Esophagus muscularis mucosa (tissue), 4 donors: ENCODE measurements at regions not wholly inside any gene's neighbourhood (a gene's known extent, or its start where the extent isn't known, plus 50 kb on each side); places are given as distances from the start of the nearest gene placed in this dataset.

Experiments
- DNase-seq: peaks from one replicate; pipeline ENCODE4 v3.0.0-alpha.2; 2017; ENCODE audit errors: extremely low spot score
- H3K27ac ChIP-seq, 4 donors: fragments of 200-600 bp; sonication (generic); replicated peaks in 1 of 4; 1 replicate in 3 of 4; 2 replicates in 1 of 4; pipeline ENCODE4 v1.5.1; 2016 to 2019; ENCODE audit warnings: mild to moderate bottlenecking in 1 of 4
- H3K27me3 ChIP-seq, 4 donors: fragments of 200-600 bp; sonication (generic); one replicate each; pipeline versions ENCODE4 v1.5.1 to v1.6.0; 2016 to 2019
- H3K36me3 ChIP-seq, 4 donors: fragments of 200-600 bp; sonication (generic); one replicate each; pipeline ENCODE4 v1.5.1; 2016 to 2019
- H3K4me1 ChIP-seq, 4 donors: fragments of 200-600 bp; sonication (generic); one replicate each; pipeline ENCODE4 v1.5.1; 2016 to 2019
- H3K4me3 ChIP-seq, 4 donors: fragments of 200-600 bp; sonication (generic); 1 replicate in 2 of 4; 2 replicates in 2 of 4; pipeline ENCODE4 v1.5.1; 2016 to 2019; ENCODE audit warnings: mild to moderate bottlenecking in 4 of 4, moderate library complexity in 1 of 4
- H3K9me3 ChIP-seq, 4 donors: fragments of 200-600 bp; sonication (generic); 1 replicate in 3 of 4; 2 replicates in 1 of 4; pipeline ENCODE4 v1.5.1; 2016 to 2019
- EP300 ChIP-seq: sonication (generic); formaldehyde crosslinking; IDR thresholded peaks from one replicate; pipeline ENCODE4 v1.6.1; 2017; ENCODE audit warnings: antibody characterized with exemption
- POLR2A ChIP-seq: fragments of 450-650 bp; IDR thresholded peaks from one replicate; pipeline ENCODE4 v1.6.1; 2017; ENCODE audit warnings: antibody characterized with exemption, moderate library complexity, mild to moderate bottlenecking, low read depth
- POLR2AphosphoS5 ChIP-seq, 2 donors: sonication (generic); formaldehyde crosslinking; IDR thresholded peaks; one replicate each; pipeline ENCODE4 v1.6.1; 2017; ENCODE audit warnings: antibody characterized with exemption in 2 of 2
- WGBS: methylation state at CpG from one replicate; pipeline ENCODE4 v1.1.5; 2018; 5-methylcytosine and 5-hydroxymethylcytosine counted together
- intact Hi-C: fragments of 100-400 bp; cut with DNase I; formaldehyde crosslinking; loops from one replicate; pipeline ENCODE4 v1.15.1; 2023
- TF ChIP-seq, protein P1 (sequence below), 3 experiments: fragments of 200-600 bp in 2 of 3; fragments of 450-650 bp in 1 of 3; sonication (generic) in 2 of 3; IDR thresholded peaks; one replicate each; pipeline ENCODE4 v1.5.1; 2017 to 2019; ENCODE audit warnings: antibody characterized with exemption in 3 of 3, mild to moderate bottlenecking in 2 of 3, moderate library complexity in 1 of 3

GRCh38 chr6:91678679-91679446, 1092.0 kb upstream of the MAP3K7 start:
- Histone ChIP-seq H3K36me3 (no peaks in the 10 kb centered on the region), H3K9me3 (no peaks in the 10 kb centered on the region), H3K4me1 (no peaks in the 10 kb centered on the region), H3K27me3 (no peaks in the 10 kb centered on the region), H3K27ac (no peak overlapping the region), H3K4me3 (no peak overlapping the region)
- no peak for TF ChIP-seq EP300
- TF ChIP-seq, protein P1, sequence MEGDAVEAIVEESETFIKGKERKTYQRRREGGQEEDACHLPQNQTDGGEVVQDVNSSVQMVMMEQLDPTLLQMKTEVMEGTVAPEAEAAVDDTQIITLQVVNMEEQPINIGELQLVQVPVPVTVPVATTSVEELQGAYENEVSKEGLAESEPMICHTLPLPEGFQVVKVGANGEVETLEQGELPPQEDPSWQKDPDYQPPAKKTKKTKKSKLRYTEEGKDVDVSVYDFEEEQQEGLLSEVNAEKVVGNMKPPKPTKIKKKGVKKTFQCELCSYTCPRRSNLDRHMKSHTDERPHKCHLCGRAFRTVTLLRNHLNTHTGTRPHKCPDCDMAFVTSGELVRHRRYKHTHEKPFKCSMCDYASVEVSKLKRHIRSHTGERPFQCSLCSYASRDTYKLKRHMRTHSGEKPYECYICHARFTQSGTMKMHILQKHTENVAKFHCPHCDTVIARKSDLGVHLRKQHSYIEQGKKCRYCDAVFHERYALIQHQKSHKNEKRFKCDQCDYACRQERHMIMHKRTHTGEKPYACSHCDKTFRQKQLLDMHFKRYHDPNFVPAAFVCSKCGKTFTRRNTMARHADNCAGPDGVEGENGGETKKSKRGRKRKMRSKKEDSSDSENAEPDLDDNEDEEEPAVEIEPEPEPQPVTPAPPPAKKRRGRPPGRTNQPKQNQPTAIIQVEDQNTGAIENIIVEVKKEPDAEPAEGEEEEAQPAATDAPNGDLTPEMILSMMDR (IDR thresholded peaks at IDR 0.05), result no peak
- TF ChIP-seq POLR2A, result no peak
- TF ChIP-seq POLR2AphosphoS5 (IDR thresholded peaks at IDR 0.05), result no peak
- intact Hi-C loops, result no loop called here
- 51% methylated on average over 5 of the region's 5 CpGs for WGBS
- no peak for DNase-seq

DNA sequence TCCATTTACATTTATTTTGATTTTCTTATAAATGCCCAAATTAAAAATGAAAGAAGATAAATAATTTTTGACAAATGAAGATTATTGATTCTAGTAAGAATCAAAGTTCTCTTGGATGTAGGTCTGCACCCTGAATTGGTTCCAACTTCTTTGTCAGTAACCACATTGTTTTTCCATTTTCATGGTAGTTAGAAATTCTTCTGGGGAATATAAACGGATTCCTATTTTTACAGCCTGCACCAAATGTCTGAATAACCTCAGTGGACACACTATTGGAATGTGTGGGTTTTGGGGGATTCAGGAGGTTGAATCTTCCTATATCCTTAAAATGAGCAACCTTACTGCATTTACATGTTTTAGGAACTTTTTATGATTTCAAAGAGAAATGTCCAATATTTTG, 1085.3 kb upstream of the MAP3K7 start:
- TF ChIP-seq, protein P1 (IDR thresholded peaks at IDR 0.05), result no peak
- TF ChIP-seq EP300 (no peak), POLR2A (no peak), POLR2AphosphoS5 (IDR thresholded peaks at IDR 0.05) (no peak)
- intact Hi-C loops, result no loop called here
- DNase-seq, result no peak
- H3K9me3 ChIP-seq, result no peaks in the 10 kb centered on the region
- H3K36me3 ChIP-seq, result no peaks in the 10 kb centered on the region
- H3K4me1 ChIP-seq, result peaks cover 0 to 11% (median 0%) of the 10 kb centered on the region in 4 donors
- H3K27me3 ChIP-seq, result no peaks in the 10 kb centered on the region
- 79% methylated on average over 1 of the region's 1 CpG for WGBS
- H3K27ac ChIP-seq, result no peak overlapping the region
- H3K4me3 ChIP-seq, result no peak overlapping the region

- intact Hi-C loops, result no loop called here
Measured at GRCh38 chr6:91669871-91670268, 1083.0 kb upstream of the MAP3K7 start.

DNA sequence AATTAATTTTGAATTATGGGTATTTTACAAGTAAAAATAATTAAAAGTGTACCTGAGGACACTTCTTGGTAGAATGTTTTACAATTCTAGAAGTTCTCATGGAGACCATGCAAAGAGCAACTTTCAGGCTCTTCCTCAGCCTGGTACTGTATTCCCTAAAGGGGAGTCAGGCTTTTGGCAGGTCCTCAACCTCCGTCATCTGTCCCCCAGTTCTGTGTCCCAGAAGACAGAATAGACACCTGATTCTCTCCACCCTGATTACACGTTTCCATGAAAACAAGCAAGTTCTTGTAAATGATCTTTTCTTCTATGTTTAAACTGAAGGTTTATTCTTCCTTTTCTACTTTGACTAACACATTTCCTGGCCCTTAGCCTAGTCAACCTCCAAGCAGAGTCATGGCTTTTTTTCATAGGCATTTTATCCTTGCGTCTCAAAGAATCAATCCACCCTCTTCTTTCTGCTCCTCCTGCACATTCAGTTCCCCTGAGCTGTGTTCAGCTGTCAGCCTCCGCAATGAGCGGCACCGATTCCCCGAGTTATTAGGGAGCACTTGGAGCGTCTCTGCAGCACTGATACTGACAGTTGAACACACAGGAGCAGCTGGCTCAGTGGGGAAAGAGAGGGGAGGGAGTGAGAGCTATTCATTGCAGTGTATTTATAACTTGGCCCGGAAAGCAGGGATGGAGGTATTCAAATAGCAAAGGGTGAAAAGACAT, 1082.4 kb upstream of the MAP3K7 start:
- Histone ChIP-seq H3K36me3 (no peaks in the 10 kb centered on the region), H3K4me1 (peaks cover 0 to 11% (median 0%) of the 10 kb centered on the region in 4 donors), H3K27ac (no peak overlapping the region), H3K9me3 (no peaks in the 10 kb centered on the region), H3K27me3 (no peaks in the 10 kb centered on the region), H3K4me3 (no peak overlapping the region)
- TF ChIP-seq POLR2A (no peak), EP300 (no peak), POLR2AphosphoS5 (IDR thresholded peaks at IDR 0.05) (no peak)
- TF ChIP-seq, protein P1 (IDR thresholded peaks at IDR 0.05), result no peak
- WGBS, result 27% methylated on average over 9 of the region's 9 CpGs
- DNase-seq, result no peak
- intact Hi-C loops, result no loop called here

More at GRCh38 chr6:91669871-91670268, 1083.0 kb upstream of the MAP3K7 start:
- WGBS, result 41% methylated on average over 3 of the region's 3 CpGs
- Histone ChIP-seq H3K27me3 (no peaks in the 10 kb centered on the region), H3K27ac (no peak overlapping the region), H3K36me3 (no peaks in the 10 kb centered on the region), H3K4me3 (no peak overlapping the region), H3K9me3 (no peaks in the 10 kb centered on the region), H3K4me1 (peaks cover 0 to 11% (median 0%) of the 10 kb centered on the region in 4 donors)
- no peak for DNase-seq
- TF ChIP-seq EP300 (no peak), POLR2AphosphoS5 (IDR thresholded peaks at IDR 0.05) (no peak), POLR2A (no peak)
- TF ChIP-seq, protein P1 (IDR thresholded peaks at IDR 0.05), result no peak
